ENCODE measurements at regions not wholly inside any gene's neighbourhood (a gene's known extent, or its start where the extent isn't known, plus 50 kb on each side); places are given as distances from the start of the nearest gene placed in this dataset.

DNA sequence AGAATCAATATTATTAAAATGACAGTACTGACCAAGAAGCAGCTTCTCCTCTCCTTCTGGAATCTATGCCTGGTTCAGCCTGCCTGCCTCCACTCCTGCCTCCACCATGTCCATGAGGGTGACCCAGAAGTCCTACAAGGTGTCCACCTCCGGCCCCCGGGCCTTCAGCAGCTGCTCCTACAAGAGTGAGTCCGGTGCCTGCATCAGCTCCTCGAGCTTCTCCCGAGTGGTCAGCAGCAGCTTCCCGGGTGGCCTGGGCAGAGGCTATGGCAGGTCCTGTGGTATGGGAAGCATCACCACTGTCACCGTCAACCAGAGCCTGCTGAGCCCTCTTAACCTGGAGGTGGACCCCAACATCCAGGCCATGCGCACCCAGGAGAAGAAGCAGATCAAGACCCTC lies 822.4 kb upstream of the NEGR1 start:
- Histone ChIP-seq H3K4me3 (ENCODE audit: control insufficient read depth in 1 of 7, extremely low read depth in 1 of 7, insufficient read depth in 4 of 7, low read depth in 2 of 7, low read length in 6 of 7) (no peak overlapping the region), H3K27ac (ENCODE audit: insufficient read depth in 1 of 2, low read depth in 1 of 2, low read length in 2 of 2, poor library complexity in 1 of 2, severe bottlenecking in 2 of 2) (no peak overlapping the region), H3K27me3 (replicated peaks in 2 of 5; ENCODE audit: control insufficient read depth in 4 of 5, insufficient read depth in 5 of 5, low read length in 4 of 5) (no peaks in the 10 kb centered on the region), H3K4me1 (ENCODE audit: control extremely low read depth in 1 of 4, control insufficient read depth in 4 of 4, insufficient read depth in 4 of 4, low read length in 3 of 4) (no peaks in the 10 kb centered on the region), H3K36me3 (ENCODE audit: control insufficient read depth in 4 of 4, insufficient read depth in 4 of 4, low read length in 3 of 4) (no peaks in the 10 kb centered on the region), H3K9me3 (ENCODE audit: control extremely low read depth in 1 of 5, control insufficient read depth in 4 of 5, insufficient read depth in 2 of 5, low read depth in 1 of 5, low read length in 4 of 5) (peaks cover 0 to 3% (median 0%) of the 10 kb centered on the region in 5 experiments)
- ChIA-PET CTCF (interaction anchor here (0.9 kb wide), 1 partner anchor 9 kb away, joined by 3 read pairs; no protein-coding TSS in a partner anchor), POLR2A (no interaction called here)
- 91% methylated on average over 7 of the region's 8 CpGs for WGBS (ENCODE audit: insufficient coverage)
- DNase-seq: no peak

DNA sequence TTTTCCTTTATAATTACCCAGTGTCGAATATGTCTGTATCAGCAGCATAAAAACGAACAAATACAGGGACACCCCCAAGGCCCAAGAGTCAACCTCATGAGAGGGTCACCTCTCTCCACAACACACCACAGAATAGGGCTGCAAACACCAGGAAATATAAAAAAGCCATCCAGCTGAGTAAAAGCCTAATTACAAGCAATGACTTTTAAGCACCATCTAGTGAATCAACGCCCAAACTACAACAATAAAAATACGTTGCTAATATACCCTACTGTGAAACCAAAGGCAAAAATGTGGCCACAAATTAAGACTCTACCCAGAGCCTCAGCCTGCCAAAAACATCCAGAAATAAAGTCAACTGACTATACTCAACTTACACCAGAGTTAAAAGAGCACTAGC lies 817.9 kb upstream of the NEGR1 start:
- POLR2A ChIA-PET: no interaction called here
- peaks cover 0 to 3% (median 0%) of the 10 kb centered on the region in 5 experiments for H3K9me3 ChIP-seq (ENCODE audit: control extremely low read depth in 1 of 5, control insufficient read depth in 4 of 5, insufficient read depth in 2 of 5, low read depth in 1 of 5, low read length in 4 of 5)
- no peak overlapping the region for H3K4me3 ChIP-seq (ENCODE audit: control insufficient read depth in 1 of 7, extremely low read depth in 1 of 7, insufficient read depth in 4 of 7, low read depth in 2 of 7, low read length in 6 of 7)
- H3K36me3 ChIP-seq (ENCODE audit: control insufficient read depth in 4 of 4, insufficient read depth in 4 of 4, low read length in 3 of 4): no peaks in the 10 kb centered on the region
- peak in 2 of 3 donors; percentile 1 for DNase-seq
- CTCF ChIA-PET: no interaction called here
- no peak overlapping the region for H3K27ac ChIP-seq (ENCODE audit: insufficient read depth in 1 of 2, low read depth in 1 of 2, low read length in 2 of 2, poor library complexity in 1 of 2, severe bottlenecking in 2 of 2)
- H3K4me1 ChIP-seq (ENCODE audit: control extremely low read depth in 1 of 4, control insufficient read depth in 4 of 4, insufficient read depth in 4 of 4, low read length in 3 of 4): no peaks in the 10 kb centered on the region
- WGBS (ENCODE audit: insufficient coverage): 70% methylated on average over 2 of the region's 4 CpGs
- no peaks in the 10 kb centered on the region for H3K27me3 ChIP-seq (replicated peaks in 2 of 5; ENCODE audit: control insufficient read depth in 4 of 5, insufficient read depth in 5 of 5, low read length in 4 of 5)

DNA sequence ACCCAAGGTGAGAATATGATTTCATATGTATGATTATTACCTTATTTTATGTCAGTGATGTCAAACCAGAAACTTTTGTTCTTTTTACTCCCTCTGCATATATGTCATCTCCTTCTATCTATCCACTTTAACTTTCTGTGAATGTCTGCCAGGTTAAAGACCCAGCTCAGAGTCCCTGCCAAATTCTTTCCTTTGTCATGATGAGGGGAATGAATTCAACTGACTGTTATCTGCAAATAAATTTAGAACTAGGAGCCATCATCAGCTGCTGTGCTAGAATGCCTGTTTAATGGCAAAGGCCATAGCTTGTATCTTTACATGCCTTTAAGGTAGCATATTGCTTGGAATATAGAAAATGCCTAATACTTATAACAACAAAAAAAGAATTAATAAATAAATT lies 815.6 kb upstream of the NEGR1 start:
- CTCF ChIA-PET: interaction anchor here (0.7 kb wide), 1 partner anchor 1627 kb away, joined by 3 read pairs; no protein-coding TSS in a partner anchor
- no peaks in the 10 kb centered on the region for H3K4me1 ChIP-seq (ENCODE audit: control extremely low read depth in 1 of 4, control insufficient read depth in 4 of 4, insufficient read depth in 4 of 4, low read length in 3 of 4)
- no peaks in the 10 kb centered on the region for H3K27me3 ChIP-seq (replicated peaks in 2 of 5; ENCODE audit: control insufficient read depth in 4 of 5, insufficient read depth in 5 of 5, low read length in 4 of 5)
- H3K4me3 ChIP-seq (ENCODE audit: control insufficient read depth in 1 of 7, extremely low read depth in 1 of 7, insufficient read depth in 4 of 7, low read depth in 2 of 7, low read length in 6 of 7): no peak overlapping the region
- no peak for DNase-seq
- no peaks in the 10 kb centered on the region for H3K9me3 ChIP-seq (ENCODE audit: control extremely low read depth in 1 of 5, control insufficient read depth in 4 of 5, insufficient read depth in 2 of 5, low read depth in 1 of 5, low read length in 4 of 5)
- POLR2A ChIA-PET: no interaction called here
- no peak overlapping the region for H3K27ac ChIP-seq (ENCODE audit: insufficient read depth in 1 of 2, low read depth in 1 of 2, low read length in 2 of 2, poor library complexity in 1 of 2, severe bottlenecking in 2 of 2)
- no peaks in the 10 kb centered on the region for H3K36me3 ChIP-seq (ENCODE audit: control insufficient read depth in 4 of 4, insufficient read depth in 4 of 4, low read length in 3 of 4)

DNA sequence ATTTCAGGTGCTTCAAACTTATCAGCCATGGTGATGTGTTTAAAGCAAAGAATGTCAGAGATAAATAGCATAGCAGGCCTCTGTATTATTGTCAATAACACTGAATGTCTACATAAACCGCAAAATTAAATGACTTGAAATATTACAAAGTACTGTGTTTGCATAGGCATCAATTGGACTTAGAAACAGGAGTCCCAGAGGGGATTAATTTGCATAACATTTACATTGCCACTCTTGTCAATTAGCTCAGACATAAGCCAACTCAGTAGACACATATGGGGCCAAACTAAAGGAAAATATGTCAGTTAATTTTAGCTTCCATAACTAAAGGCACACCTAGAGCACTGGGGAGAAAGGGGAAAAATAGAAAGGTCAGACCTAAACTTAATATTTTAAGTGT lies 814.5 kb upstream of the NEGR1 start:
- no peak overlapping the region for H3K4me3 ChIP-seq (ENCODE audit: control insufficient read depth in 1 of 7, extremely low read depth in 1 of 7, insufficient read depth in 4 of 7, low read depth in 2 of 7, low read length in 6 of 7)
- H3K9me3 ChIP-seq (ENCODE audit: control extremely low read depth in 1 of 5, control insufficient read depth in 4 of 5, insufficient read depth in 2 of 5, low read depth in 1 of 5, low read length in 4 of 5): no peaks in the 10 kb centered on the region
- CTCF ChIA-PET: no interaction called here
- H3K27me3 ChIP-seq (replicated peaks in 2 of 5; ENCODE audit: control insufficient read depth in 4 of 5, insufficient read depth in 5 of 5, low read length in 4 of 5): no peaks in the 10 kb centered on the region
- no peak overlapping the region for H3K27ac ChIP-seq (ENCODE audit: insufficient read depth in 1 of 2, low read depth in 1 of 2, low read length in 2 of 2, poor library complexity in 1 of 2, severe bottlenecking in 2 of 2)
- no peak for DNase-seq
- POLR2A ChIA-PET: no interaction called here
- no peaks in the 10 kb centered on the region for H3K4me1 ChIP-seq (ENCODE audit: control extremely low read depth in 1 of 4, control insufficient read depth in 4 of 4, insufficient read depth in 4 of 4, low read length in 3 of 4)
- no peaks in the 10 kb centered on the region for H3K36me3 ChIP-seq (ENCODE audit: control insufficient read depth in 4 of 4, insufficient read depth in 4 of 4, low read length in 3 of 4)
- WGBS (ENCODE audit: insufficient coverage): no CpG with 5 or more reads among the region's 1 CpG

- H3K27ac ChIP-seq (ENCODE audit: insufficient read depth in 1 of 2, low read depth in 1 of 2, low read length in 2 of 2, poor library complexity in 1 of 2, severe bottlenecking in 2 of 2): no peak overlapping the region
- no peaks in the 10 kb centered on the region for H3K27me3 ChIP-seq (replicated peaks in 2 of 5; ENCODE audit: control insufficient read depth in 4 of 5, insufficient read depth in 5 of 5, low read length in 4 of 5)
- H3K4me1 ChIP-seq (ENCODE audit: control extremely low read depth in 1 of 4, control insufficient read depth in 4 of 4, insufficient read depth in 4 of 4, low read length in 3 of 4): no peaks in the 10 kb centered on the region
- CTCF ChIA-PET: no interaction called here
- H3K9me3 ChIP-seq (ENCODE audit: control extremely low read depth in 1 of 5, control insufficient read depth in 4 of 5, insufficient read depth in 2 of 5, low read depth in 1 of 5, low read length in 4 of 5): no peaks in the 10 kb centered on the region
- no peak for DNase-seq
- no peaks in the 10 kb centered on the region for H3K36me3 ChIP-seq (ENCODE audit: control insufficient read depth in 4 of 4, insufficient read depth in 4 of 4, low read length in 3 of 4)
- H3K4me3 ChIP-seq (ENCODE audit: control insufficient read depth in 1 of 7, extremely low read depth in 1 of 7, insufficient read depth in 4 of 7, low read depth in 2 of 7, low read length in 6 of 7): no peak overlapping the region
- POLR2A ChIA-PET: no interaction called here
These were observed 810.0 kb upstream of the NEGR1 start for GRCh38 chr1:73092383-73092782.

DNA sequence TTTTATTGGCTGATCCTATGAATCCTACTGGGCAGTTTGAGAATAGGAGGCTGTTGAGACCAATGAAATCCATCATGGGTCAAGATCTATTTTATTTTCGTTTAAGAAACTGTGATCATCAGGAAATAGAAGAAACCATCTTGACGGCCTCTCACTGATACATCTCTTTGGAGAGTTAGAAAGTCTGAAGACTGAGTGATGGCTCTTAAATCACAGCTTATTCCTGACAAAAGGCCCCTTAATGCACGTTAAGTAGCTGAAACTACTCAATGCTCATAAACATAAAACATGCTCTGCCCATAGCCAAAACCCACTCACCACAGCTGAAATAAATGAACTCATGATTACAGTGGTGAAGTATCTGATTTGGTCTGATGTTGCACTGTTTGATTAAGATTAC lies 784.5 kb upstream of the NEGR1 start:
- ChIA-PET CTCF (no interaction called here), POLR2A (no interaction called here)
- Histone ChIP-seq H3K4me3 (ENCODE audit: control insufficient read depth in 1 of 7, extremely low read depth in 1 of 7, insufficient read depth in 4 of 7, low read depth in 2 of 7, low read length in 6 of 7) (no peak overlapping the region), H3K27me3 (replicated peaks in 2 of 5; ENCODE audit: control insufficient read depth in 4 of 5, insufficient read depth in 5 of 5, low read length in 4 of 5) (no peaks in the 10 kb centered on the region), H3K36me3 (ENCODE audit: control insufficient read depth in 4 of 4, insufficient read depth in 4 of 4, low read length in 3 of 4) (no peaks in the 10 kb centered on the region), H3K4me1 (ENCODE audit: control extremely low read depth in 1 of 4, control insufficient read depth in 4 of 4, insufficient read depth in 4 of 4, low read length in 3 of 4) (peaks cover 0 to 2% (median 0%) of the 10 kb centered on the region in 4 experiments), H3K9me3 (ENCODE audit: control extremely low read depth in 1 of 5, control insufficient read depth in 4 of 5, insufficient read depth in 2 of 5, low read depth in 1 of 5, low read length in 4 of 5) (peaks cover 0 to 3% (median 0%) of the 10 kb centered on the region in 5 experiments), H3K27ac (ENCODE audit: insufficient read depth in 1 of 2, low read depth in 1 of 2, low read length in 2 of 2, poor library complexity in 1 of 2, severe bottlenecking in 2 of 2) (no peak overlapping the region)
- DNase-seq: no peak
- 43% methylated on average over 2 of the region's 3 CpGs for WGBS (ENCODE audit: insufficient coverage)

DNA sequence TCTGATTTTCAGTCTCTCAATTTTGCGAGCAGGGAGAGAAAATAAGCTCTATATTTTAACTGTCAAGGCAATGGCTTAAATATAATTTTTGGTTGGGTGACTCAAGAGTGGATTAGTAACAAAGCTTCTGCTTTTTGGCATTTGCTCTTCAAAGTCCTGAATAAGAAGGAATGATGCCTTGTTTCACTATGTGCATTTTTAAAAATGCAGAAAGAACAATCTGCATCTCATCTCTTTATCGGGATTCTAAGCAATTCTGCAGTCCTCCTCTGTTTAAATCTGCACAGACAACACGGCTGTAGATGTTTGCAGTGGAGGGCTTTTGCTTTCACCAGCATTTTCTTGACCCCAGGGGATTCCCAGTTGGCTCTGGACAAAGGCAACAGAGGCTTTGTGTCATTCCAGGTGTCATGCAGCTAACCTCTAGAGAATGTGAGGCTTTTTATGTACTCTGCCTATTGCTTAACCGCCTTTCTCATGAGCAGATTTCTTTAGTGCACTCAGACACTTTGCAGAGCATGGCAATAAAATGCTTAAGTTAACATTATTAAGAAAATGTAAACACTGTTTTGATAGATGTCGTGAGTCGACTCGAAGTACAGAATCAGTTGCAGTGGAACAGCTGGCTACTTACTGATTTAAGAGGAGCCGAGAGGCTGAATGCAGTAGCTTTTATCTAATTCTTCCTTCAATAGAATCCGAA lies 783.2 kb upstream of the NEGR1 start:
- ChIA-PET CTCF (no interaction called here), POLR2A (no interaction called here)
- Histone ChIP-seq H3K27ac (ENCODE audit: insufficient read depth in 1 of 2, low read depth in 1 of 2, low read length in 2 of 2, poor library complexity in 1 of 2, severe bottlenecking in 2 of 2) (no peak overlapping the region), H3K36me3 (ENCODE audit: control insufficient read depth in 4 of 4, insufficient read depth in 4 of 4, low read length in 3 of 4) (no peaks in the 10 kb centered on the region), H3K4me1 (ENCODE audit: control extremely low read depth in 1 of 4, control insufficient read depth in 4 of 4, insufficient read depth in 4 of 4, low read length in 3 of 4) (peaks cover 0 to 2% (median 0%) of the 10 kb centered on the region in 4 experiments), H3K4me3 (ENCODE audit: control insufficient read depth in 1 of 7, extremely low read depth in 1 of 7, insufficient read depth in 4 of 7, low read depth in 2 of 7, low read length in 6 of 7) (peak overlapping the region in 1 of 7 experiments; percentile 16), H3K27me3 (replicated peaks in 2 of 5; ENCODE audit: control insufficient read depth in 4 of 5, insufficient read depth in 5 of 5, low read length in 4 of 5) (no peaks in the 10 kb centered on the region), H3K9me3 (ENCODE audit: control extremely low read depth in 1 of 5, control insufficient read depth in 4 of 5, insufficient read depth in 2 of 5, low read depth in 1 of 5, low read length in 4 of 5) (peaks cover 0 to 6% (median 0%) of the 10 kb centered on the region in 5 experiments)
- 55% methylated on average over 5 of the region's 9 CpGs for WGBS (ENCODE audit: insufficient coverage)
- no peak for DNase-seq
